Glutamatergic neuron (in vitro differentiated cells): ENCODE measurements at regions not wholly inside any gene's neighbourhood (a gene's known extent, or its start where the extent isn't known, plus 50 kb on each side); places are given as distances from the start of the nearest gene placed in this dataset.
"Not testable (repeated sequence)": the region's sequence is repeated elsewhere in the genome, so short reads cannot be mapped to it uniquely, and the experiment has no call there.

Experiments used
- DNase-seq: peaks from one replicate; pipeline ENCODE4 v3.0.0; 2022
- H3K27ac Mint-ChIP-seq: one replicate; pipeline ENCODE4 v1.8.0; 2020; ENCODE audit warnings: mild to moderate bottlenecking, mixed read lengths, inconsistent platforms; ENCODE audit not compliant: unreplicated experiment
- H3K27me3 Mint-ChIP-seq: one replicate; pipeline ENCODE4 v1.8.0; 2020; ENCODE audit warnings: mild to moderate bottlenecking, moderate library complexity, mixed read lengths, inconsistent platforms; ENCODE audit not compliant: unreplicated experiment
- H3K36me3 Mint-ChIP-seq: one replicate; pipeline ENCODE4 v1.8.0; 2020; ENCODE audit warnings: mild to moderate bottlenecking, mixed read lengths, inconsistent platforms; ENCODE audit not compliant: unreplicated experiment
- H3K4me1 Mint-ChIP-seq: one replicate; pipeline ENCODE4 v1.8.0; 2020; ENCODE audit warnings: mild to moderate bottlenecking, low read depth, mixed read lengths, inconsistent platforms; ENCODE audit not compliant: unreplicated experiment
- H3K4me3 Mint-ChIP-seq: one replicate; pipeline ENCODE4 v1.8.0; 2020; ENCODE audit warnings: mild to moderate bottlenecking, mixed read lengths, inconsistent platforms; ENCODE audit not compliant: unreplicated experiment
- H3K9me3 Mint-ChIP-seq: one replicate; pipeline ENCODE4 v1.8.0; 2020; ENCODE audit warnings: mild to moderate bottlenecking, moderate library complexity, mixed read lengths, inconsistent platforms; ENCODE audit not compliant: unreplicated experiment
- CTCF ChIP-seq: fragments of 200-600 bp; sonication (generic); IDR thresholded peaks from one replicate; pipeline ENCODE4 v1.5.0; 2021; ENCODE audit not compliant: partially characterized antibody, unreplicated experiment

DNA sequence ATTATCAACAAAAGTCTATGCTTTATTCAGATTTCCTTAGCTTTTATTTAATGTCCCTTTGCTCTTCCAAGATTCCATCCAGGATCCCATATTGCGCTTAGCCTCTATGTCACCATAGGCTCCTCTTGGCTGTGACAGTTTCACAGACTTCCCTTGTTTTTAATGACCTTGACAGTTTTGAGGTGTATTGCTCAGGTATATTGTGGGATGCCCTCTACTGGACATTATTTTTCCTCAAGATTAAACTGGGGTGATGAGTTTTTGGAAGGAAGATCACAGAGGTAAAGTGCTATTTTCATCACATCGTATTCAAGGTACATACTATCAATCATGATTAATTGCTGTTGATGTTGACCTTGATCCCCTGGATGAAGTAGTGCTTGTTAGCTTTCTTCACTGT, 99.1 kb upstream of the SMAD3 start:
- Mint-ChIP-seq H3K36me3 (no peaks in the 10 kb centered on the region), H3K27ac (no peak overlapping the region), H3K27me3 (no peaks in the 10 kb centered on the region), H3K4me1 (peaks cover 2% of the 10 kb centered on the region), H3K4me3 (no peak overlapping the region), H3K9me3 (peaks cover 2% of the 10 kb centered on the region)
- no peak for DNase-seq
- no peak for TF ChIP-seq CTCF

DNA sequence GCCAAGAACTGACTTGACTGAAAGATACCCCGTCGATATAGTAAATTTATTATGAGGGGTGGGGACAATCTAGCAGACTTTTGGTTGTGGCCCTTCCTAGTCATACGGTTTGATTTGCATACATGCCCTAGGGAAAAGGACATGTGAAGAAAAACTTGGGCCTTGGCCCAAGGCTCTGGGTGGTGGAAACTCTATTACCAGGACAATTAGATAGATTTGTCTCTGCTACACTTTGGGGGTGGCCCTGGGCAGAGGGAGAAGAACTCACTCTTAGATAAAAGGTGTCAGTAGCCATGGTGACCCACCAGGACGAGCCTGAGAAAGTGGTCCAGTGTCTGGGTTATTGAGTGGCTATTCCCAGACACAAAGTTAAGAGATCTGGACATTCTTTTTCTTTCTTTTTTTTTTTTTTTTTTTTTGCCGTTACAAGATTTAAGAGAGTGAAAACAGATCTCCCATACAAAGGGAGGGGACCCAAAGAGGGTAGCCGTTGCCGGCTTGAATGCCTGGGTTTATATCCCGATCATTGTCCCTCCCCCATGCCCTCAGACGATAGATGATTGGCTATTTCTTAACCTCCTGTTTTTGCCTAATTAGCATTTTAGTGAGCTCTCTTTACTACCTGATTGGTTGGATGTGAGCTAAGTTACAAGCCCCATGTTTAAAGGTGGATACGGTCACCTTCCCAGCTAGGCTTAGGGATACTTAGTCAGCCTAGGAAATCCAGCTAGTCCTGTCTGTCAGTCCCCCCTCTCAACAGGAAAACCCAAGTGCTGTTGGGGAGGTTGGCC, 96.4 kb upstream of the SMAD3 start:
- Mint-ChIP-seq H3K36me3 (no peaks in the 10 kb centered on the region), H3K27me3 (no peaks in the 10 kb centered on the region), H3K4me1 (no peaks in the 10 kb centered on the region), H3K4me3 (no peak overlapping the region), H3K27ac (no peak overlapping the region), H3K9me3 (peaks cover 2% of the 10 kb centered on the region)
- no peak for TF ChIP-seq CTCF
- no peak for DNase-seq

DNA sequence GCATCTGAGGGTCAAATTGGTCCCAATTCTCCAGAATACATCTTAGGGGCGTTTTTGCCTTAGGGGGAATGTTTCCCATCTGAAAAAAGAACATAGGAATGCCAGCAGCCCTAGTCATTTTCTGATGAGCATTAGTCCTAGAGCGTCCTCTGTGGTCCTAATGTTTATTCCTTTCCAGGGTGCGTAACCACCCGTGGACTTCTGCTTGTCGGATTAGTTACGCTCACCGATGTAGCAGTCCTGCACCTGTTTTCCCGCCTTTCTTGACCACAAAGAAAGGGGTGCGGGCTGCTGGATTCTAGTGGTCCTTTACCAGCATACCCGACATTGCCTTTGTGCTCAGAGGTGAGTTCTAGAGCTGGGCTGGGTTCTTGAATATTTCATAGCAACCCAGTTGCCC, 91.3 kb upstream of the SMAD3 start:
- H3K27me3 Mint-ChIP-seq, DNase-seq, H3K36me3 Mint-ChIP-seq, H3K4me3 Mint-ChIP-seq, H3K9me3 Mint-ChIP-seq, H3K4me1 Mint-ChIP-seq, H3K27ac Mint-ChIP-seq: not testable (repeated sequence)

DNA sequence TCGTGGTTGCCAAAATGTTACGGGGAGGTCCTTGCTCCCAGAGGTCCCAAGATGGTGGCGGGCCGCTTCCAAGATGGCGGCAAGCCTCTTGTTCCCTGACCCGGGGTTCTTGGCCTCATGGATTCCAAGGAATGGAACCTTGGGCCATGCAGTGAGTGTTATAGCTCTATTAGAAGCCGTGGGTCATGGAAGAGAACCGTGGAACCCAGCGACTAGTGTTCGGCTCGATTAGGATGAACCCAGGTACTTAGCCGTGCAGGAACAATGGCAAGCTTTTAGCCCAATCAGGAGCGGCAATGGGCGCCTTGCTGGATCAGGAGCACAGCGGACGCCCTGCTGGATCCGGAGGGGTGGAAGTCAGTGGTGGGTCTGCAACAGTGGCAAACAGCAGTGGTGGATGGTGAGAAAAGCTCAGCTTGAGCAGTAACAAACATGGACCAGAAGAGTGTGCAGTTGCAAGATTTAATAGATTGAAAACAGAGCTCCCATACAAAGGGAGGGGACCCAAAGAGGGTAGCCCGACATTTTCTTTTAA, 89.2 kb upstream of the SMAD3 start:
- H3K4me3 Mint-ChIP-seq, DNase-seq, H3K4me1 Mint-ChIP-seq, H3K27me3 Mint-ChIP-seq, H3K9me3 Mint-ChIP-seq, H3K36me3 Mint-ChIP-seq, H3K27ac Mint-ChIP-seq: not testable (repeated sequence)

DNA sequence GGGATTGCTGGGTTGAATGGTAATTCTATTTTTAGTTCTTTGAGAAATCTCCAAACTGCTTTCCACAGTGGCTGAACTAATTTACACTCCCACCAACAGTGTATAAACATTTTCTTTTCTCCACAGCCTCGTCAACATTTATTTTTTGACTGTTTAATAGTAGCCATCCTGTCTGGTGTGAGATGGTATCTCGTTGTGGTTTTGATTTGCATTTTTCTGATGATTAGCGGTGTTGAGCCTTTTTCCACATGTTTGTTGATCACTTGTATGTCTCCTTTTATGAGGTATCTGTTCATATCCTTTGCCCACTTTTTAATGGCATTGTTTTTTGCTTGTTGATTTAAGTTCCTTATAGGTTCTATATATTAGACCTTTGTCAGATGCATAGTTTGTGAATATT, 85.1 kb upstream of the SMAD3 start:
- not testable (repeated sequence) for H3K4me1 Mint-ChIP-seq, H3K9me3 Mint-ChIP-seq, DNase-seq, H3K4me3 Mint-ChIP-seq, H3K27me3 Mint-ChIP-seq, H3K36me3 Mint-ChIP-seq, H3K27ac Mint-ChIP-seq

- no peaks in the 10 kb centered on the region for H3K36me3 Mint-ChIP-seq
- DNase-seq = no peak
- H3K4me1 Mint-ChIP-seq = no peaks in the 10 kb centered on the region
- TF ChIP-seq CTCF = no peak
- H3K27me3 Mint-ChIP-seq = peaks cover 2% of the 10 kb centered on the region
- H3K4me3 Mint-ChIP-seq = no peak overlapping the region
- no peak overlapping the region for H3K27ac Mint-ChIP-seq
- no peaks in the 10 kb centered on the region for H3K9me3 Mint-ChIP-seq
Observed at GRCh38 chr15:66981771-66982170, 83.6 kb upstream of the SMAD3 start.
